K562 (cell line): ENCODE measurements at regions not wholly inside any gene's neighbourhood (a gene's known extent, or its start where the extent isn't known, plus 50 kb on each side); places are given as distances from the start of the nearest gene placed in this dataset.

Experiments used
- ADNP ChIP-seq: fragments of 200-800 bp; sonication (Bioruptor generic); IDR thresholded peaks from 2 replicates; pipeline ENCODE4 v1.6.1; 2016; ENCODE audit warnings: missing genetic modification characterization, missing compliant biosample characterization
- CC2D1A ChIP-seq: fragments of 450-650 bp; IDR thresholded peaks from 2 replicates; pipeline ENCODE4 v1.6.1; 2017; ENCODE audit warnings: mild to moderate bottlenecking
- CGGBP1 ChIP-seq: fragments of 250-450 bp; sonication (Bioruptor Pico); IDR thresholded peaks from 2 replicates; pipeline ENCODE4 v1.9.0; 2021; ENCODE audit warnings: mild to moderate bottlenecking
- FOSL1 ChIP-seq: fragments of 200-800 bp; sonication (Bioruptor generic); conservative IDR thresholded peaks from 2 replicates; pipeline ENCODE4 v1.6.1; 2016; ENCODE audit warnings: missing genetic modification characterization, missing compliant biosample characterization
- FOXA3 ChIP-seq, 2 experiments: fragments of 450-650 bp in 1 of 2; sonication (generic) in 1 of 2; formaldehyde crosslinking; IDR thresholded peaks in 1 of 2; conservative IDR thresholded peaks in 1 of 2; 2 replicates each; pipeline versions ENCODE4 v1.4.0 to v1.8.0; 2020 to 2022; ENCODE audit warnings: mild to moderate bottlenecking in 2 of 2, missing genetic modification reagents in 1 of 2
- GATAD2A ChIP-seq: fragments of 450-650 bp; IDR thresholded peaks from 2 replicates; pipeline ENCODE4 v1.6.1; 2017
- GTF2F1 ChIP-seq: IDR thresholded peaks from 2 replicates; pipeline ENCODE4 v1.6.1; 2011; ENCODE audit warnings: low read depth, low read length, improper control_type of control experiment
- MAFF ChIP-seq: IDR thresholded peaks from 2 replicates; pipeline ENCODE4 v1.6.1; 2012; ENCODE audit warnings: low read length, improper control_type of control experiment
- MIER1 ChIP-seq: fragments of 450-650 bp; IDR thresholded peaks from 2 replicates; pipeline ENCODE4 v1.6.1; 2016; ENCODE audit warnings: antibody characterized with exemption, mild to moderate bottlenecking, low read depth
- NCOA4 ChIP-seq: fragments of 450-650 bp; IDR thresholded peaks from 2 replicates; pipeline ENCODE4 v1.6.1; 2018; ENCODE audit warnings: mild to moderate bottlenecking; ENCODE audit not compliant: partially characterized antibody
- POLR2AphosphoS5 ChIP-seq: IDR thresholded peaks from 2 replicates; pipeline ENCODE4 v1.6.1; 2011; ENCODE audit warnings: mild to moderate bottlenecking, low read depth, low read length, moderate library complexity; ENCODE audit not compliant: control insufficient read depth, insufficient read depth
- RB1 ChIP-seq: fragments of 450-650 bp; IDR thresholded peaks from 2 replicates; pipeline ENCODE4 v1.6.1; 2017; ENCODE audit warnings: low read depth, mild to moderate bottlenecking
- SMARCA5 ChIP-seq: fragments of 450-650 bp; IDR thresholded peaks from 2 replicates; pipeline ENCODE4 v1.6.1; 2016
- STAG1 ChIP-seq: sonication (generic); formaldehyde crosslinking; IDR thresholded peaks from 2 replicates; pipeline ENCODE4 v1.5.0; 2020; ENCODE audit warnings: missing genetic modification reagents, borderline replicate concordance
- TAF1 ChIP-seq: IDR thresholded peaks from 2 replicates; pipeline ENCODE4 v1.6.1; 2011; ENCODE audit warnings: mild to moderate bottlenecking, low read length, moderate library complexity; ENCODE audit not compliant: insufficient read depth, control insufficient read depth, severe bottlenecking; ENCODE audit errors: extremely low read depth
- TAF15 ChIP-seq: fragments of 200-400 bp; formaldehyde crosslinking; IDR thresholded peaks from 2 replicates; pipeline ENCODE4 v1.6.1; 2017; ENCODE audit warnings: mild to moderate bottlenecking, low read depth, low read length, moderate library complexity
- THAP7 ChIP-seq: fragments of 250-450 bp; sonication (Bioruptor Pico); IDR thresholded peaks from 2 replicates; pipeline ENCODE4 v1.5.0; 2021
- XRCC3 ChIP-seq: fragments of 450-650 bp; IDR thresholded peaks from 2 replicates; pipeline ENCODE4 v1.6.1; 2017; ENCODE audit warnings: mild to moderate bottlenecking, moderate library complexity
- ZNF143 ChIP-seq: sonication (generic); formaldehyde crosslinking; IDR thresholded peaks from 2 replicates; pipeline ENCODE4 v1.9.0; 2022; ENCODE audit warnings: mild to moderate bottlenecking, missing genetic modification reagents
- ZNF165 ChIP-seq: fragments of 250-450 bp; sonication (Bioruptor Pico); IDR thresholded peaks from 2 replicates; pipeline ENCODE4 v1.4.0; 2020; ENCODE audit warnings: borderline replicate concordance
- ZNF609 ChIP-seq: sonication (generic); formaldehyde crosslinking; IDR thresholded peaks from 2 replicates; pipeline ENCODE4 v1.8.1; 2023; ENCODE audit warnings: missing genetic modification reagents, mild to moderate bottlenecking, borderline replicate concordance
- ZNF717 ChIP-seq: fragments of 250-450 bp; sonication (Bioruptor Pico); IDR thresholded peaks from 2 replicates; pipeline ENCODE4 v1.5.0; 2021
- ZNF766 ChIP-seq: fragments of 200-800 bp; sonication (Bioruptor generic); conservative IDR thresholded peaks from 2 replicates; pipeline ENCODE4 v1.6.1; 2016; ENCODE audit warnings: missing genetic modification characterization, missing compliant biosample characterization
- TF ChIP-seq, protein P1 (sequence below): fragments of 450-650 bp; formaldehyde crosslinking; IDR thresholded peaks from 2 replicates; pipeline ENCODE4 v1.4.0; 2022; ENCODE audit warnings: mild to moderate bottlenecking, moderate library complexity

GRCh38 chr4:14856062-14856933 is 146.0 kb upstream of the CPEB2 start (continued):
- TF ChIP-seq POLR2AphosphoS5 (no peak), ZNF143 (CRISPR knock-in tag) (no peak), THAP7 (CRISPR knock-in tag) (no peak), FOSL1 (tag) (peak; percentile 99), TAF15 (no peak), ADNP (tag) (no peak), GATAD2A (no peak), RB1 (no peak), MIER1 (no peak), GTF2F1 (no peak), STAG1 (CRISPR knock-in tag) (no peak), FOXA3 (CRISPR knock-in tag; conservative IDR thresholded peaks at IDR 0.05 in 1 of 2, IDR thresholded peaks at IDR 0.05 in 1 of 2) (0 out of 4 replicates have a peak, but pooled peaks of 1 of the 2 experiments have one; percentile 45), ZNF766 (0 out of 2 replicates have a peak, but pooled peaks have one; percentile 26), XRCC3 (no peak), ZNF165 (CRISPR knock-in tag) (no peak), SMARCA5 (no peak), MAFF (no peak), ZNF717 (CRISPR knock-in tag) (no peak), ZNF609 (CRISPR knock-in tag) (no peak), CC2D1A (no peak), CGGBP1 (CRISPR knock-in tag) (no peak), TAF1 (peak; percentile 38), NCOA4 (no peak)
- TF ChIP-seq, protein P1, sequence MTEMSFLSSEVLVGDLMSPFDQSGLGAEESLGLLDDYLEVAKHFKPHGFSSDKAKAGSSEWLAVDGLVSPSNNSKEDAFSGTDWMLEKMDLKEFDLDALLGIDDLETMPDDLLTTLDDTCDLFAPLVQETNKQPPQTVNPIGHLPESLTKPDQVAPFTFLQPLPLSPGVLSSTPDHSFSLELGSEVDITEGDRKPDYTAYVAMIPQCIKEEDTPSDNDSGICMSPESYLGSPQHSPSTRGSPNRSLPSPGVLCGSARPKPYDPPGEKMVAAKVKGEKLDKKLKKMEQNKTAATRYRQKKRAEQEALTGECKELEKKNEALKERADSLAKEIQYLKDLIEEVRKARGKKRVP (CRISPR knock-in tag): no peak
